Right lobe of liver (tissue), 6 donors: ENCODE measurements at regions not wholly inside any gene's neighbourhood (a gene's known extent, or its start where the extent isn't known, plus 50 kb on each side); places are given as distances from the start of the nearest gene placed in this dataset.

Experiments
- ATAC-seq, 4 donors: fragments of 200-7000 bp; cut with Tn5 transposase; one replicate each; pipeline ENCODE4 v1.9.1; 2020; ENCODE audit warnings: mild to moderate bottlenecking in 4 of 4, moderate library complexity in 4 of 4
- DNase-seq, 3 donors: peaks; one replicate each; pipeline ENCODE4 v3.0.0-alpha.2; 2020
- H3K27ac ChIP-seq, 3 donors: fragments of 200-600 bp; one replicate each; pipeline ENCODE4 v1.8.0; 2022
- H3K27me3 ChIP-seq, 2 donors: fragments of 200-600 bp; one replicate each; pipeline ENCODE4 v1.8.0; 2022
- H3K36me3 ChIP-seq, 4 donors: fragments of 200-600 bp; sonication (generic) in 1 of 4; one replicate each; pipeline versions ENCODE4 v1.5.1 to v1.8.0; 2017 to 2022; ENCODE audit warnings: control low read depth in 1 of 4
- H3K4me1 ChIP-seq, 4 donors: fragments of 200-600 bp; sonication (generic) in 1 of 4; one replicate each; pipeline versions ENCODE4 v1.5.1 to v1.8.0; 2017 to 2022; ENCODE audit warnings: control low read depth in 1 of 4
- H3K4me3 ChIP-seq, 3 donors: fragments of 200-600 bp; one replicate each; pipeline ENCODE4 v1.8.0; 2022
- H3K9me3 ChIP-seq, 4 donors: fragments of 200-600 bp; sonication (generic) in 1 of 4; one replicate each; pipeline versions ENCODE4 v1.5.1 to v1.8.0; 2017 to 2022; ENCODE audit warnings: control low read depth in 1 of 4
- POLR2A ChIP-seq: fragments of 450-650 bp; IDR thresholded peaks from one replicate; pipeline ENCODE4 v1.6.1; 2017; ENCODE audit warnings: antibody characterized with exemption, mild to moderate bottlenecking
- WGBS: methylation state at CpG from one replicate; pipeline ENCODE4 v1.1.6; 2018; ENCODE audit warnings: low coverage, low lambda C conversion rate; ENCODE audit not compliant: insufficient coverage; ENCODE audit errors: missing lambda C conversion rate; 5-methylcytosine and 5-hydroxymethylcytosine counted together
- intact Hi-C, 2 donors: fragments of 100-400 bp; cut with DNase I; formaldehyde crosslinking; loops; one replicate each; pipeline versions ENCODE4 v1.11.2 to v1.14.1; 2022
- TF ChIP-seq, protein P1 (sequence below), 4 donors: fragments of 200-600 bp in 3 of 4; fragments of 450-650 bp in 1 of 4; IDR thresholded peaks; one replicate each; pipeline versions ENCODE4 v1.5.1 to v1.8.0; 2016 to 2022; ENCODE audit warnings: antibody characterized with exemption in 4 of 4, mild to moderate bottlenecking in 2 of 4
- donor health status: DM: no; HTN: yes; CAD: no.
- donor health status: DM: no; HTN: no; CAD: no.
- donor health status: DM: no; HTN: no; CAD: no.
- donor health status: DM: no; HTN: yes; CAD: no.
- donor health status: DM: no; HTN: yes; CAD: no.

DNA sequence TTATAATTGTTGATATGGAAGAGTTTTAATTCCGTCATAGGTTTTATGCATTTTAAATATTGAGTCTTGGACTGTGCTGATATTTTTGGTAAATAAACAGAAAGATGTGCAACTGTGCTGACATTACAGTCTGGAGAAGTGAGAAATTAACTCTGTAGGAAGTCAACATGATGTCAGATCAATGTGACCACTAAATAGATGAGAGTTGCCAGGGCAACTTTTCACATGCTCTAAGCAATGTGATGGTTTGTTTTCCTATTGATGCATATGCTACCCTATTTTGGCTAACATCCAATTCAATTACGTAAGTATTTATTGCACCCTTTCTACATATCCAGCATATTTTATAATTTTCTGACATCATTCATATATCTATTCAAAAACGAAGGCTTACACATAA, 1109.3 kb downstream of the TSN start:
- H3K4me1 ChIP-seq = no peaks in the 10 kb centered on the region
- H3K27me3 ChIP-seq = no peaks in the 10 kb centered on the region
- H3K9me3 ChIP-seq = no peaks in the 10 kb centered on the region
- ATAC-seq (no peak), DNase-seq (no peak)
- H3K36me3 ChIP-seq = no peaks in the 10 kb centered on the region
- no peak for TF ChIP-seq POLR2A
- TF ChIP-seq, protein P1, sequence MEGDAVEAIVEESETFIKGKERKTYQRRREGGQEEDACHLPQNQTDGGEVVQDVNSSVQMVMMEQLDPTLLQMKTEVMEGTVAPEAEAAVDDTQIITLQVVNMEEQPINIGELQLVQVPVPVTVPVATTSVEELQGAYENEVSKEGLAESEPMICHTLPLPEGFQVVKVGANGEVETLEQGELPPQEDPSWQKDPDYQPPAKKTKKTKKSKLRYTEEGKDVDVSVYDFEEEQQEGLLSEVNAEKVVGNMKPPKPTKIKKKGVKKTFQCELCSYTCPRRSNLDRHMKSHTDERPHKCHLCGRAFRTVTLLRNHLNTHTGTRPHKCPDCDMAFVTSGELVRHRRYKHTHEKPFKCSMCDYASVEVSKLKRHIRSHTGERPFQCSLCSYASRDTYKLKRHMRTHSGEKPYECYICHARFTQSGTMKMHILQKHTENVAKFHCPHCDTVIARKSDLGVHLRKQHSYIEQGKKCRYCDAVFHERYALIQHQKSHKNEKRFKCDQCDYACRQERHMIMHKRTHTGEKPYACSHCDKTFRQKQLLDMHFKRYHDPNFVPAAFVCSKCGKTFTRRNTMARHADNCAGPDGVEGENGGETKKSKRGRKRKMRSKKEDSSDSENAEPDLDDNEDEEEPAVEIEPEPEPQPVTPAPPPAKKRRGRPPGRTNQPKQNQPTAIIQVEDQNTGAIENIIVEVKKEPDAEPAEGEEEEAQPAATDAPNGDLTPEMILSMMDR (IDR thresholded peaks at IDR 0.05) = no peak
- no peak overlapping the region for H3K27ac ChIP-seq
- intact Hi-C loops = no loop called here
- H3K4me3 ChIP-seq = no peak overlapping the region
- WGBS = 71% methylated on average over 3 of the region's 3 CpGs

DNA sequence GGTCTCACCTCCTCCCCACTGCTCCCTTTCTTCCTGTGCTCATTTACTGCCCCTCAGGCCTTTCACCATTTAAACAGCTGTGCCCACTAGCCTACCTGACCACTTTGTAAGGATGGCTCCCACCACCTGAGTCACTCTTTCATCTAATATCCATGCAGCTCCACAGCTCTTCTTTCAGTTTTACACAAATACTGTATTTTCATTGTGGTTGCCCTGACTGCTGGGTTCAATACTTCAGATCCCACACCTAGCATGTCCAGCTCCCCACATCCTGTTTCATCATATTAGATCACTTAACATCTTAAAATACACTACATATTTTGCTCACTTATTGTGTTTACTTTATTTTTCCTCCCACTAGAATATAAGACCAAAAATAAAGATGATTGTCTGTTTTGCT, 1110.6 kb downstream of the TSN start:
- Histone ChIP-seq H3K4me3 (no peak overlapping the region), H3K27ac (no peak overlapping the region), H3K4me1 (no peaks in the 10 kb centered on the region), H3K9me3 (no peaks in the 10 kb centered on the region), H3K36me3 (no peaks in the 10 kb centered on the region), H3K27me3 (no peaks in the 10 kb centered on the region)
- TF ChIP-seq POLR2A = no peak
- TF ChIP-seq, protein P1 (IDR thresholded peaks at IDR 0.05) = no peak
- intact Hi-C loops = no loop called here
- DNase-seq (no peak), ATAC-seq (no peak)

GRCh38 chr2:122867941-122868340, 1112.5 kb downstream of the TSN start:
- no peaks in the 10 kb centered on the region for H3K9me3 ChIP-seq
- no peak overlapping the region for H3K27ac ChIP-seq
- no peaks in the 10 kb centered on the region for H3K36me3 ChIP-seq
- TF ChIP-seq, protein P1 (IDR thresholded peaks at IDR 0.05) = no peak
- TF ChIP-seq POLR2A = no peak
- no peak overlapping the region for H3K4me3 ChIP-seq
- ATAC-seq = no peak
- DNase-seq = no peak
- no peaks in the 10 kb centered on the region for H3K27me3 ChIP-seq
- no peaks in the 10 kb centered on the region for H3K4me1 ChIP-seq
- 34% methylated on average over 3 of the region's 3 CpGs for WGBS
- intact Hi-C loops = no loop called here

GRCh38 chr2:122868646-122869275, 1113.3 kb downstream of the TSN start:
- Histone ChIP-seq H3K4me1 (no peaks in the 10 kb centered on the region), H3K27me3 (no peaks in the 10 kb centered on the region), H3K27ac (no peak overlapping the region), H3K36me3 (no peaks in the 10 kb centered on the region), H3K9me3 (no peaks in the 10 kb centered on the region), H3K4me3 (no peak overlapping the region)
- intact Hi-C loops = no loop called here
- DNase-seq (no peak), ATAC-seq (no peak)
- TF ChIP-seq, protein P1 (IDR thresholded peaks at IDR 0.05) = no peak
- no peak for TF ChIP-seq POLR2A
- 73% methylated on average over 6 of the region's 6 CpGs for WGBS

- Histone ChIP-seq H3K27ac (no peak overlapping the region), H3K9me3 (no peaks in the 10 kb centered on the region), H3K4me3 (no peak overlapping the region), H3K36me3 (no peaks in the 10 kb centered on the region), H3K4me1 (no peaks in the 10 kb centered on the region), H3K27me3 (no peaks in the 10 kb centered on the region)
- ATAC-seq (no peak), DNase-seq (no peak)
- intact Hi-C loops = no loop called here
- 88% methylated on average over 2 of the region's 2 CpGs for WGBS
- TF ChIP-seq POLR2A = no peak
- TF ChIP-seq, protein P1 (IDR thresholded peaks at IDR 0.05) = no peak
These were observed 1118.5 kb downstream of the TSN start for GRCh38 chr2:122873951-122874350.
